H7 (cell line): ENCODE measurements at regions not wholly inside any gene's neighbourhood (a gene's known extent, or its start where the extent isn't known, plus 50 kb on each side); places are given as distances from the start of the nearest gene placed in this dataset.

ENCODE experiments used
- DNase-seq: peaks from one replicate; pipeline ENCODE4 v3.0.0; 2012
- H3K27me3 ChIP-seq: 2 replicates; pipeline ENCODE4 v1.6.0; 2011; ENCODE audit warnings: mild to moderate bottlenecking, low read length; ENCODE audit not compliant: control insufficient read depth, insufficient read depth
- H3K36me3 ChIP-seq: replicated peaks from 2 replicates; pipeline ENCODE4 v1.5.1; 2011; ENCODE audit warnings: low read length; ENCODE audit not compliant: control insufficient read depth, insufficient read depth
- H3K4me3 ChIP-seq: 2 replicates; pipeline ENCODE4 v1.5.1; 2011; ENCODE audit warnings: low read depth, mild to moderate bottlenecking, control low read depth, low read length, moderate library complexity; ENCODE audit not compliant: insufficient read depth

- no peaks in the 10 kb centered on the region for H3K36me3 ChIP-seq
- no peak overlapping the region for H3K4me3 ChIP-seq
- no peaks in the 10 kb centered on the region for H3K27me3 ChIP-seq
- no peak for DNase-seq
These were observed 204.2 kb downstream of the CYLD start for GRCh38 chr16:50946098-50946497.

GRCh38 chr16:50945171-50945570 is 203.3 kb downstream of the CYLD start:
- Histone ChIP-seq H3K27me3 (no peaks in the 10 kb centered on the region), H3K36me3 (no peaks in the 10 kb centered on the region), H3K4me3 (no peak overlapping the region)
- no peak for DNase-seq

DNA sequence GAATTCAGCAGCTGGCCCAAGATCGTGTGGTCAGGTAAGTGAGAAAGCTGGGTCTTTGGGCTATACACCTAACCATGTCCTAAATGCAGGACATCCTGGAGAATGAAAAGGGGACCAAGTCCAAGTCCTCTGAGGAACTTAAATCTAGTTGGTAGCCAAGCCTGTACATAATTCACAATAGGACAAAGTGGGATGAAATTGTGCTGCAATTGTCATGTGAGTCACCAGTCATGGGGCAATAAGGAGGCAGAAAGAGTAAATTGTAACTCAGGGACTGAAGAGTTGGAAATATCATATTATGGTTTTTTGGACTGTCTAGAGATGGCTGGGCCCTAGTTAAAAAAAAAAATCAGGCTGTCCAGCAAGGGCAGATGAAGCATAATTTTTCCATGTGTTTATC is 202.6 kb downstream of the CYLD start:
- Histone ChIP-seq H3K4me3 (no peak overlapping the region), H3K27me3 (no peaks in the 10 kb centered on the region), H3K36me3 (no peaks in the 10 kb centered on the region)
- no peak for DNase-seq

- DNase-seq: no peak
- no peaks in the 10 kb centered on the region for H3K36me3 ChIP-seq
These were observed 202.1 kb downstream of the CYLD start for GRCh38 chr16:50944033-50944432.

GRCh38 chr16:50942143-50942542 is 200.3 kb downstream of the CYLD start:
- H3K36me3 ChIP-seq: no peaks in the 10 kb centered on the region
- no peak overlapping the region for H3K4me3 ChIP-seq
- no peaks in the 10 kb centered on the region for H3K27me3 ChIP-seq
- peak; percentile 63 for DNase-seq

More at GRCh38 chr16:50944033-50944432, 202.1 kb downstream of the CYLD start:
- Histone ChIP-seq H3K4me3 (no peak overlapping the region), H3K27me3 (no peaks in the 10 kb centered on the region)

- no peak for DNase-seq
- no peaks in the 10 kb centered on the region for H3K36me3 ChIP-seq
- H3K27me3 ChIP-seq: no peaks in the 10 kb centered on the region
- no peak overlapping the region for H3K4me3 ChIP-seq
These were observed 199.8 kb downstream of the CYLD start for GRCh38 chr16:50941681-50942080.

DNA sequence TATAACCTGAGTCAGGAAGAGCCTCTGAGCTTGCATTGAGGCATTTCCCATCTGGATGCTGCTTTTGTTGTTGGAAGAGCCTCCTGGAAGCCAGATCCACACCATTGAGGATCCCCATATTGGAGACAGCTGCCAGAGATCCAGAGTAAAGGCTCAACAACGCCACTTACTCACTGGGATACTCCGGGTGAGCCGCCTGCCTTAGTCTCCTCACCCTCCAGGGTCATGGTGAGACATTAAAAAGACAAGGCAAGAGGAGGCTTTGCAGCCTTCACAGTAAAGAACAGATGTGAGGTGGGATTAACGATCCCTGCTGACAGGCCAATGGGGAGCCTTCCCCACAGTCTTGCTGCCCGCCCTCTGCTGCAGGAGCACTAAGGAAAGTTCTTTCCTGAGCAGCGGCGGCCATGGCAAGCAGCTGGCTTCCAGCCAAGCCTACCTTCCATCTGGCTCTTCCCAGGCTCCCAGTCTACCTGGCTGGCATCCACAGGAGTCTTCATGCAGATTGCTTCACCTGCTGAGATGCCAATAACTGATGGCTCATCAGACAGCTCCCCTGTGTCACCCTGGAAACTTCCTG is 198.5 kb downstream of the CYLD start:
- H3K36me3 ChIP-seq: no peaks in the 10 kb centered on the region
- DNase-seq: peak; percentile 45
- H3K27me3 ChIP-seq: no peaks in the 10 kb centered on the region

DNA sequence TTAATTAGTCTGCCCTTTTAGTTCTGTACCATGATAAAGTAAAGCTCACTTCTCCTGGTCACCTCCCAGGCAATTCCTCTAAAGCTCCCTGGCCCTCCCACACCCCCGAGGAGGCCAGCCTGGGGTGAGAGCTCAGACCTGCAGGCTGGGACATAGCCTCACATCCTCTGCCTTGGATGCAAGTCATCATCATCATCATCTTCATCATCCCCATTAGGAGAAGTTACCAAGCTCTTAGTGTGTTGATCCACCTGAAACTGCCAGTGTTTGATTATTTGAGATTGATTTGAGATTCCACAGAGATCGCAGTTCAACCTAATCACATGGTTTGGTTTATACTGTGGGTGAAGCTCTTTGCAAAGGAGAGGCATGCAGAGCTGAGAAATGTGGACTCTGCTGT is 197.5 kb downstream of the CYLD start:
- Histone ChIP-seq H3K36me3 (no peaks in the 10 kb centered on the region), H3K27me3 (no peaks in the 10 kb centered on the region), H3K4me3 (no peak overlapping the region)
- DNase-seq: no peak

More for the DNA sequence above, 198.5 kb downstream of the CYLD start:
- H3K4me3 ChIP-seq: no peak overlapping the region

GRCh38 chr16:50938932-50939331 is 197.0 kb downstream of the CYLD start:
- DNase-seq: no peak
- no peak overlapping the region for H3K4me3 ChIP-seq
- no peaks in the 10 kb centered on the region for H3K36me3 ChIP-seq
- no peaks in the 10 kb centered on the region for H3K27me3 ChIP-seq

- H3K27me3 ChIP-seq: no peaks in the 10 kb centered on the region
- H3K36me3 ChIP-seq: no peaks in the 10 kb centered on the region
- no peak for DNase-seq
- H3K4me3 ChIP-seq: no peak overlapping the region
These were observed 191.4 kb downstream of the CYLD start for GRCh38 chr16:50933262-50933661.

- no peak for DNase-seq
- no peaks in the 10 kb centered on the region for H3K36me3 ChIP-seq
- no peaks in the 10 kb centered on the region for H3K27me3 ChIP-seq
- H3K4me3 ChIP-seq: no peak overlapping the region
These were observed 190.6 kb downstream of the CYLD start for GRCh38 chr16:50932348-50932935.

- DNase-seq: no peak
- Histone ChIP-seq H3K27me3 (no peaks in the 10 kb centered on the region), H3K36me3 (no peaks in the 10 kb centered on the region), H3K4me3 (no peak overlapping the region)
These were observed 186.2 kb downstream of the CYLD start for GRCh38 chr16:50928065-50928464.

DNA sequence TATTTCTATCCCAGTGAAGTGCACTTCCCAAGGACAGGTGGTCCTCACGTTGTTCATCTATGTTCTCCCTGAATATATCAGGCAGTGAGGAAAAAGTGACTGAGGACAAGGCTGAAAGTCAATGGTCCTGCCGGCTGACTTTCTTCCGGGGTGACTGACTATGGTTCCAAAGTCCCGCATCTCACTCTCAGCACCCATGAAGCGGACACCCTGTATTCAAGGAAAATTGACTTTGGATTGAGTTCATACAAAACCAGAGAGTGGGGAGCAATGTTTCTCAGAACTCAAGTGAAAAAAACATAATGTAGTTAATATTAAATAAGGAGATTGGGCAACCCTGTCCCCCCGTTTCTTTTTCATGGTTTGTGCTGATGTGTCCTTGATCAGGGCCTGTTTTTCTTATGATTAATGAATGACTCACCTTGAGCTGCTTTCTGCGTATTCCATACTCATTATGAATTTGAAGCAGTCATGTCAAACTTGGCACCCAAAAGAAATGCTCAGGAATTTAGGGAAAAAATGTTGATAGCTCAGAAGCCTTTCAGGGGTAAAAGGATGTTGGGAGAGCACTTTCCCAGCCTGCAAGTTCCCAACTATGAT is 184.0 kb downstream of the CYLD start:
- Histone ChIP-seq H3K36me3 (no peaks in the 10 kb centered on the region), H3K4me3 (no peak overlapping the region), H3K27me3 (no peaks in the 10 kb centered on the region)
- no peak for DNase-seq

GRCh38 chr16:50924759-50925545 is 183.1 kb downstream of the CYLD start:
- no peak for DNase-seq
- Histone ChIP-seq H3K36me3 (no peaks in the 10 kb centered on the region), H3K4me3 (no peak overlapping the region), H3K27me3 (no peaks in the 10 kb centered on the region)
